Forelimb muscle (tissue), 1 donor: ENCODE measurements at regions not wholly inside any gene's neighbourhood (a gene's known extent, or its start where the extent isn't known, plus 50 kb on each side); places are given as distances from the start of the nearest gene placed in this dataset.
"Not testable (repeated sequence)": the region's sequence is repeated elsewhere in the genome, so short reads cannot be mapped to it uniquely, and the experiment has no call there.

Experiments used
- DNase-seq: peaks from one replicate; pipeline ENCODE4 v3.0.0-alpha.2; 2013; ENCODE audit warnings: low read depth

GRCh38 chr5:108451269-108451668, 69.4 kb upstream of the FBXL17 start:
- DNase-seq, result no peak

DNA sequence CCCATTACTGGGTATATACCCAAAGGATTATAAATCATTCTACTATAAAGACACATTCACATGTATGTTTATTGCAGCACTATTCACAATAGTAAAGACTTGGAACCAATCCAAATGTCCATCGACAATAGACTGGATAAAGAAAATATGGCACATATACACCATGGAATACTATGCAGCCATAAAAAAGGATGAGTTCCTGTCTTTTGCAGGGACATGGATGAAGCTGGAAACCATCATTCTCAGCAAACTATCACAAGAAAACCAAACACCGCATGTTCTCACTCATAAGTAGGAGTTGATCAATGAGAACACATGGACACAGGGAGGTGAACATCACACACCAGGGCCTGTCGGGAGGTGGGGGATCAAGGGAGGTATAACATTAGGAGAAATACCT, 62.2 kb upstream of the FBXL17 start:
- DNase-seq, result not testable (repeated sequence)

- not testable (repeated sequence) for DNase-seq
Measured at GRCh38 chr5:108442063-108442651, 60.3 kb upstream of the FBXL17 start.

- DNase-seq, result no peak
Measured at GRCh38 chr5:108437425-108437824, 55.5 kb upstream of the FBXL17 start.

DNA sequence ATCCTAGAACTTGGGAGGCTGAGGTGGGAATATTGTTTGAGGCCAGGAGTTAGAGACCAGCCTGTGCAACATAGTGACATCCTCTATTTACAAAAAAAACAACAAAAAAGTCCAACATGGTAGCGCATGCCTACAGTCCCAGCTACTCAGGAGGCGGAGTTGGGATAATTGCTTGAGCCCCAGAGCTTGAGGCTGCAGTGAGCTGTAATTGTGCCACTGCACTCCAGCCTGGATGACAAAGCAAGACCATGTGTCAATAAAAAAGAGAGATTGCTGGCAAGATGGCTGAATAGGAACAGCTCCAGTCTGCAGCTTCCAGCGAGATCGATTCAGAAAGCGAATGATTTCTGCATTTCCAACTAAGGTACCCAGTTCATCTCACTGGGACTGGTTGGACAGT, 54.8 kb upstream of the FBXL17 start:
- DNase-seq, result no peak

DNA sequence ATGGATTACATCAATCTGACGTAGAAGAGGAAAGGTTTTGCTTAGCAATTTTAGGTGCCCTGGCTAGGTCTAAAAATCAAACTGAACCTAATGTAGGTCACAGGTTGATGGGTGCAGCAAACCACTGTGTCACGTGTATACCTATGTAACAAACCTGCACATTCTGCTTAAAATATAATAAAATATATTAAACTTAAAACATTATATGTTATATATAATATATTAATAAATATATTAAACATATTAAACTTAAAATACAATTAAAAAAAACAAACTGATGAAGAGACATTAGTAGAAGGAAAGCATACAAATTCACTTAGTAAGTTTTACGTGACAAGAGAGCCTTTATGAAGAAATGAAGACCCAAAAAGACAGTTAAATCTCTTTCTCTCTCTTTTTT, 51.7 kb upstream of the FBXL17 start:
- DNase-seq, result no peak

- DNase-seq, result no peak
Measured at GRCh38 chr5:108432024-108432423, 50.1 kb upstream of the FBXL17 start.
